ENCODE measurements at regions not wholly inside any gene's neighbourhood (a gene's known extent, or its start where the extent isn't known, plus 50 kb on each side); places are given as distances from the start of the nearest gene placed in this dataset.

- TF ChIP-seq CTCF (IDR thresholded peaks at IDR 0.05) (no peak), POLR2A (IDR thresholded peaks at IDR 0.05) (no peak), POLR2AphosphoS5 (IDR thresholded peaks at IDR 0.05) (no peak), EP300 (IDR thresholded peaks at IDR 0.05) (no peak)
These were observed 69.4 kb upstream of the ACTRT2 start for GRCh38 chr1:2951856-2952255.

All from upper lobe of left lung (tissue), 4 donors.